NCI-H128 (cell line): ENCODE measurements at regions not wholly inside any gene's neighbourhood (a gene's known extent, or its start where the extent isn't known, plus 50 kb on each side); places are given as distances from the start of the nearest gene placed in this dataset.
"Not testable (repeated sequence)": the region's sequence is repeated elsewhere in the genome, so short reads cannot be mapped to it uniquely, and the experiment has no call there.

Source experiments
- DNase-seq: peaks from one replicate; lab custom pipeline; 2025; ENCODE audit not compliant: unreplicated experiment; lab: John Stamatoyannopoulos, UW

DNA sequence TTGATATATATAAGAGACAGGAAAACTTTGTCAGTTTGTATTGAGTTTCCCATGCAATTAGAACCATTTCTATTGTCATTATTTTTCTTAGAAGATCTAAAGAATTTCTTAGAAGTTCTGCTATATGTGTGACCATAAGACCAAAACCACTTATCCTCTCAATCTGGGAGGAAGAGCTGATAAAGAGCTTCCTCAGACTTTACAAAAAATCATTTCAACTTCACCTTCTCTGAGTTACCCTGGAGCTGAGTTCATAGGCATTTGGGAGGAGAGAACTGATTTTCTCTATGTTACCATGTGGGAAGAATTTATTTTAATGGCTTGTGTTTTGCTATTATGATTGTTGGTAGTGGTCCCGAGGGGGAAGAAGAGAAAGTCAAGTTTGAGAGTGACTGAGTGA is 329.3 kb downstream of the GPD2 start:
- DNase-seq: no peak

DNA sequence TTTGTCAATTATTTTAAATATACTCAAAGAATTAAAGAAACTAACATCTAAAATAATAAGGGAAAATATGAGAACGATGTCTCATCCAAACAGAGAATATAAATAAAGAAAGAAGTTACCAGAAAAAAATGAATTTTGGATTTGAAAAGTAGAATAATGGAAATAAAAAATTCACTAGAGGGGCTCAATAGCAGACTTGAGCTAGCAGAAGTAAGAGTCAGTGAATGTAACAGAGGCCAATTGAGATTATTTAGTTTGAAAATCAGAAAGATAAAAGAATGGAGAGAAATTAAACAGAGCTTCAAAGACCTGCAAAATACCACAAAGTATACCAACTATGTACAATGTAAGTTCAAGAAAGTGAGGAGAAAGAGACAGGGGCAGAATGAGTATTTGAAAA is 333.6 kb downstream of the GPD2 start:
- no peak for DNase-seq

DNA sequence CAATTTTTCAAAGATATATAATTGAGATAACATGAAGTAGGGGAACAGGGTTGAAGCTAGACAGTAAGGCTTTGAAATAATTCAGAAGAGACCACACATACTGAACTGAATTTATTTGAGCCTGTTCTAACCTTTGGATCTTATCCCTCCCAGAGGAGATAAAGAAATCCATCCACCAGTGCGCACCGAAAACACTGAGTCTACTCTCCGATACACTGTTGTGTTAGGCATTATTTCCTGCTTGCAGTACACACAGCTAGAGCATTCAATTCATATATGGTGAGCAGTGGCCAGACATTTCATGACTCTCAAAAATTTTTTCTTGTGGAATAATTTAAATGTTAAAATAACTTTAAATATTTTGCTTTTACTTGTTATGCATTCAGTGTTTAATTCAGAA is 342.7 kb downstream of the GPD2 start:
- no peak for DNase-seq

DNA sequence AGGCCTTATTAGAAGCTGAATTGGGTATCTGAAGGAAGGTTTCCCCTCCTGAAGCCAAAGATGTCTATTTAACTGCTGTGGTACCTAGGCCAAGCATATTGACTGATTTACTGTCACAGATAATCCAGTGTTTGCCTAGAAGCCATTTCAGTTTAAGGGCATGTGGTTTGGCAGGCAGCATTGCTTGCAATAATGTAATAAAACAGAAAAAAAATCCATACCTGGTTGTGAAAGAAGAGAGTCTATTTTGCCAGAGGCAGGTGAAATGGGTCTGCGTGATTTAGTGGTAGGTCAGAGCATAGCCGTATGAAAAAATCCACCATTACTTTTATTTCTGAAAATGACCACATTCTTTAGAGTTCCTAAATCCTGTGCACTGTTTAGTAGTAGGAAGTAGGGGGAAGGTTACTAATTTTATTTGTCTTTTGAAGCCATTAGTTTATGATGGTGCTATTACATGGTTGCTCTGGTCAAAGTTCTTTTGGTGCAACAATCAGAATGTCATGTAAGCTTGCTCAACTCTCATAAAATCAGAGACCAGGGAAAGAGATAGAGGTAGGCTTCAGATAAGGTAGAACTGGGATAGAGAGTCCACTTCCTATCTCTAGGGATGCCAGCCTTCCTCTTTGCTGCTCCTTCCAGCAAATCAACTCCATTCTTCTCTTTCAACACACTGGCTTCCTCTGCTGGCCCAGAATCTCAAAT is 343.4 kb downstream of the GPD2 start:
- no peak for DNase-seq

DNA sequence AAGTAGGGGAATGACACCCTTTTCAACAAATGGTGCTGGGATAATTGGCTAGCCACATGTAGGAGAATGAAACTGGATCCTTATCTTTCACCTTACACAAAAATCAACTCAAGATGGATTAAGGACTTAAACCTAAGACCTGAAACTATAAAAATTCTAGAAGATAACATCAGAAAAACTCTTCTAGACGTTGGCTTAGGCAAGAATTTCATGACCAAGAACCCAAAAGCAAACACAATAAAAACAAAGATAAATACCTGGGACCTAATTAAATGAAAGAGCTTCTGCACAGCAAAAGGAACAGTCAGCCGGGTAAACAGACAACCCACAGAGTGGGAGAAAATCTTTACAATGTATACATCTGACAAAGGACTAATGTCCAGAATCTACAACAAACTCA is 345.5 kb downstream of the GPD2 start:
- not testable (repeated sequence) for DNase-seq

DNA sequence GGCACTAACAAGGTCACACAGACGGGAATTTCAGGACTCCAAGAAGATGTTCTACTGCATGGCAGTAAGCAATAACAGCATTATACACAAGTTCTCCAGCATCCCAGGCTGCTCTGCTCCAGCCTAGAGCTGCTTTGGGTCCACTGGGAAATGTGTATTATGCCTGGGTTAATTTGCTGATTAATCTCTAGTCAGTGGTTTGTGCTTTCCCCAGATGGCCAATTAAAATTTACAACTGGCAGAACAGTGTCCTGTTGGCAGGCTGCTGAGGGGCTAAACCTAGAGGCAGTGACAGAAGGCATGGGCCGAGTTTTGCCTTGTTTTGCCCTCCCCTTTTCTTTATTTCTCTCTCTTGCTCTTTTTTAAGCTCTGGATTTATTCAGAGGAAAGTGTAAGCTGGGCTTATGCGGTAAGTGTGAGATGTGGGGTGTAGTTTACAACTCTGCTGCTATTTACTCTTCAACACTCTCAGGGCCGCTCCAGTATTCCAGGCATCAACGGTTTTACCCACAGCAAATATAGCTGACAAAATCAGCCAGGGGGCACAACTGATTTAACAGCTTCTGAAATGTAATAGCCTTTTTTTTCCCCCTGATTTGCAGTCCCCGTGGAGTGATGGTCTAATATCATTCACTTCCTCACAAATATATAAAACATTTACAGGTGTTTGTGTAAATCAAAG is 348.0 kb downstream of the GPD2 start:
- no peak for DNase-seq

DNA sequence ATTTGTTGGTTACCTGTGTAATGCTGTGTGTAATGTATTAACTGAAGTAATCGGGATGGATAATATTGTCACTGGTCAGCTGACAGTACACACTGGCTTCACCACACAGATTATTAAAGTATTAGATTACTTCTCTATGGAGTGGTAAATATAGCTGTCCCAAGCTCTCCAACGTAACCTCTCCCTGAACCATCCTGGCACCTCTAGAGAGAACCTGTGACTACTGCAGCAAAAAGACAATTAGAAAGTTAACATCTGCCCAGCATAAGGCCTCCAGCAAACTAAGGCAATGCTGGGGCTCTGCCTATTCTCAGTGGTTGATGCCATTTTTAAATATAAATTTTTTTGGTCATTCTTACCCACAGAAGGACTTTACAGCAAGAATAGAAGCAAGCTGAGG is 351.3 kb downstream of the GPD2 start:
- no peak for DNase-seq

DNA sequence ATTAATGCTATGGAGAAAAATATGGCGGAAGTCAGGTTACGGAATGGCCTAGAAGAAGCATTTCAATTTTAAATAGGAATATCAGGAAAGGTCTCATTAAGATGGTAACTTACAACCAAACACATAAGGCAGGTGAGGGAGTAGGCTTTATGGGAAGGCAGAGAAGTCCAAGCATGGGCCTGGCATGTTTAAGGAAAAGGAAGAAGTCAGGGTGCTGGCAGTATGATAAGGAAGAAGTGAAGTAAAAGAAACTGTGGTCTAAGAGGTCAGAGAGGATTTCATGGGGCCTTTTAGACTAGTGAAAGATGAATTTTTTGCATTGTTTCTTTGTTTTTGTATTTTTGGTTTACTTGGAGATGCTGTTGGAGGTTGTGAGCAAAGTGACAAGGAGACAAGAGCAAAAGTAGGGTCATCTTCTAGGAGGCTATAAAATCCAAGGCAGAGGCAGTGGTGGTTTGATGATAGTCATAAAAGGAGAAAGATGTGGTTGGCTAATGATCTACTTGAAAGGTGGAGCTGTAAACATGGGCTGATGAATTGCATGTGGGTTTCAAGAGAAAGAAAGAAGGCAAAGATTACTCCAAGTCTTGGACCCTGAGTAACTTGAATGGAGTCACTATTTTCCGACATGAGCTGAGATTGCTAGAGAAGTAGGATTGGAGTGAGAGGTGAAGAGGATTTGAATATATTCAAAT is 354.3 kb downstream of the GPD2 start:
- no peak for DNase-seq

DNA sequence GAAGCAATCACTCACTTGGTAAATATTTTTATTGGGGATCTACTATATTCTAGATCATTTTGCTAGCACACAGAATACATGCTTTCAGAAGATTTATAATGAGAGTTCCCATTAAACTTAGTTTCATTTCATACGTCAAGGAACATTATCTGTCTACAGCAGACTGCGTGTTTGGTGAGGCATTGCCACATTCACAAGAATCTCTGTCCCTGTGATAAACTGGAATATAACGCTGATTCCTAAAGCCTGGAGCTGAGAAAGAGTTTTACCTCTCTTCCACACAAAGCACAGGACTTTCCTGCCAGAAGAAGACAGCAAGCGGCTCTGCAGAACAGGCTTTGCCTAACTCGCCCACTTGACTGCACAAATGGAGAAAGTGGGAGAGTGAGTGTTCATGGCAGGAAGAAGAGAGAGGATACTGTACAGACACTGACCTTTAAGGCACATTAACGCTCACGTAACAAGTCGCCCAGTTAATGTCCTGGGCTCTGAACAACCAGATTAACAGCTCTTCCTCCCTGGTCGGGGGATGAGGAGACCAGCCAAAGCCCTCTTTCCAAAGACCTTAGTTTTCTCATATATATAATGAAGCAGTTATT is 356.2 kb downstream of the GPD2 start:
- no peak for DNase-seq

DNA sequence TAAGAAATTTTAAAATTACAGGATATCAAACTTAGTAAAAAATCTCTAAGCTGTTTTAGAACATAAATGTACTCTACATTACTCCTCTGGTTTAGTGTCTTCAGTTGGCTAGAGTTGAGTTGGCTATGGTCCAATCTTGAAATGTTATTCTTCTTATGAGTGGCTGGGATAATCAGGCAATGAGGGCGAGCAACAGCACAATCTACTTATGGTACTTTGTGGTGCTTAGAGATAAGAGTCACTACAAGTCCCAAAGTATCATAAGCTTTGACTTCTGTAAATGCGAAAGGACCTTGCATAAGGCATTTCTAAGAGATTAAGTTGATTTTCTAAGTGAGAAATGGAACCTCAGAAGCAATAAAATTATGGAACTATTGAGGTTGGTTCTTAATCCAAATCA is 361.7 kb downstream of the GPD2 start:
- no peak for DNase-seq

DNA sequence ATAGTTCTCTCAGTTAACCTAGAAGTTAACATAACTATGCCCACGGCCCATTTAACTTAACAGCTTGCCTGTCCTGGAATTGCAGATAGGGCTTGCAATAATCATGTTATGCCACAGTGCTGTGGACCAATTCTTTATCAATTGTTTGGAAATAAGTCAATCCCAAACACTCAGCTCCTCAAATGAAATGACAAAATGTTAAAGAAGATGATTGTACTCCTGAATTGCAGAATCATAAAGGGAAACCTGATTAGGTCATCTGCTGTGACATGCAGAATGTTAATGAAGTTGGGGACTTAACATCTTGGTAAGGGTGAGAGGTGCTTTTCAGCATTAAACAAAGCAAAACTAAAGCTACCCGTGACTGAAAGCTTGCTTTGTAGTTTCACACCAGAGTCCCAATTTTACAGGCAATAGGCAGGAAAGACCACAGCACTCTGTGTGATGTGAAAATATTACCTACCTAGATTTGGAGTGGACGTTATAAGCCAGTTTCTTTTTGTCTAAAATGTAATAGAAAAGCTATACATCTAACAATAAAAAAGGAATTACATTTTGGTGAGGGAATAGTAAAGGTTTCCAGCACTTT is 364.0 kb downstream of the GPD2 start:
- DNase-seq: no peak

DNA sequence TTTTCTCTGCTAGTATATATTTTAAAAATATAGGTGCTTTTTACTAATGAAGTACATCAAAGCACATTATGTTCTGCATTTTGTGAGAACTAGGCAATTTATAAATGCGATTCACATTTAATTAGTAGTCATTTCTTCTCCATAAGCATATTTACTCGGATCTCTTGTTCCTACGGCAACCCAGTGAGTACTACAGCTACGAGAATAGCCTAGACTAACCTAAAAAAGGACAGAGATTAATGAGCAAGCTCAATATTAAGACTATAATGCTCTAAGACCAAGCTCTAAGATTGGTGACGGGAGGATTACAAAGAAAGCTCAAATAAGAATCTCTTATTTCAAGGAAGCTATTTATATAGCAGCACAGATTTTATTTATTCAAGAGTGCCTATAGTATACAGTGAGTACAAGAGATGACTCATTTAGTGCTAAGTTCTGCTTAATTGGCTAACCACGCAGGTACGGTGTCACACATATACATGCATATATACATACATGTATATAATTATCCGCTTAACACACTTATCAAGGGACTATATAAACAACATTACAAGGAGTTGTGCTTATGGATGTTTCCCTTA is 364.7 kb downstream of the GPD2 start:
- no peak for DNase-seq

DNA sequence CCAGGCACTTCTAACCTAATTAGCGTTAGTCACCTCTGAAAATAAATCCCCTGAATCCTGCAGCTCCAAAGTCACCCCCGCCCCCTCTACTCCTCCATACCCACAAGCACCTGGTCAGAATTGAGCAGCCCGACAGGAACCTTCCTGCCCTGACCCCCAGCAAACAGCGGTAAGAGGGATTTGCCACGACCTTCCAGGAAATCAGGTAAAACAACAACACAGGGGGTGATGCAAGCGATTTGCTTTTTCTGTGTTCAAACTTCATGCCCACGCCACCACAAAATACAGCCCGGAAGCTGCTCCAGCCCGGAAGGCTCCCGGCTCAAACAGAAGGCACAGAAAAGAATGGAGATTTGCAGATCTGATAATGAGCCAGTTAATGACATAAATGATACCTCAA is 367.1 kb downstream of the GPD2 start:
- DNase-seq: no peak

DNA sequence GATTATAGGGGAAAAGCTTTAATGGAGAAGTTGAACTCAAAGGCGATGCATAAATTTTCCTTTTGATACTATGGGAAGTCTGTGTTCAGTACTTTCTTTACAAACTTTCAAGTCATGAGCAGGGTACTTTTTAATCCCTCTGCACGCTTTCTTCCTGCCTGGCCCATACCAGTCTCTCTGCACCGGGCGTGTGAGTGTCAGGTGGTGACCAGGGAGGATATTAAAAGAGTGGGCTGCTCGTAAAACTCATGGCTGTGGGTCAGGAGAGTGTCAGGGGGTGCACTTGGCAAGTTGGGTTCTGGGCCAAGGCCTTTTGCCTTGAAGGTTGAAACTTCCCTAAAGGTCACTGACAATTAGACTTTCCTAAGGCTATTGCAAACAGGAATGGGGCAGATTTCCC is 367.8 kb downstream of the GPD2 start:
- no peak for DNase-seq

DNA sequence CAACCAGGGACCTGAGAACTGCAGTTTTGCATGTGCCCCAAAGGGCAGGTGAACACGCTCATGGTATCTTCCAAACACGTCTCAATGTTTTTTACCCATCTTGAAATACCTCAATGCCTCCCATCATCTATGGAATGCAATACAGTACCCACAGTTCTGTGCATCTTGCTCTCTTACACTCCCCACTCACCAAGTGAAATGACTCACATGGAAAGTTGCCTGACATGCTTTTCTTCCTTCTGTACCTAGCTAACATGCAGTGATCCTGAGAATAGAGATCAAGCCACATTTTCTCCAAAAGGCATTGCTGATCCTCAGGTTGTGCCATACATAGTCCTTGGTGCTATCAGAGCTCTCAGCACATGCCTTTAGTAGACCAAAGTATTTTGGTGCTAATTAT is 373.9 kb downstream of the GPD2 start:
- DNase-seq: no peak

DNA sequence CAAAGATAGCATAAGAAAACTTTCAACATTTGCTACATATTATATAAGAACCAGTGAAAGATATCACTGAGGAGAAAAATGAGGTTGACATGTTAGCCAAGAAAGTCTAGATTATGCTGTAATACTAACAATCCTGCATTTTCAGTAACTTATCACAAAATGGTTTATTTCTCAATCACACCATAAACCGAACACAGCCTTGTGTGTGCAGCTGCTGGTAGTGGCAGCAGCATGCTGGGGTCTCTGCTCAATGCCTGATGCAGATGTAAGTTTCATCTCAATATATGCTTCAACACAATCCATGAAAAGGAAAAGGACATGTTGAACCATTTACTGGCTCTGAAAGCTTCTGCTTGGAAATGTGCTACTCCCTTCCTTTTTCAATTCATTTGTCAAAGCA is 376.3 kb downstream of the GPD2 start:
- no peak for DNase-seq

DNA sequence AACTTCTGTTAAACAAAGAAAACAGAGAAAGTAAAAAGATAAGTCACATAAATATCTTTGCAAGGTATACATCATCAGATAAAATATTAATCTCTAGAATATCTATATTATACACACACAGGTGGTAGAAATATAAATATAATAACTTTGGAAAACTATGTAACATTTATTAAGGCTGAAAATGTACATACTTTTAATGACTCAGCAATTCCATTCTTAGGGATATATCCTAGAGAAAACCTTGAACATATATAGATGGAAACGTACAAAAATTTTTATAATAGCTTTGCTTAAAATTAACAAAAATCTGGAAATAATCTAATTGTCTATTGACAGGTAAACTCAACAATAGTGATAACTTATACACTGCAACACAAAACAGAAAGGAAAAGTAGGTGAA is 381.3 kb downstream of the GPD2 start:
- no peak for DNase-seq

DNA sequence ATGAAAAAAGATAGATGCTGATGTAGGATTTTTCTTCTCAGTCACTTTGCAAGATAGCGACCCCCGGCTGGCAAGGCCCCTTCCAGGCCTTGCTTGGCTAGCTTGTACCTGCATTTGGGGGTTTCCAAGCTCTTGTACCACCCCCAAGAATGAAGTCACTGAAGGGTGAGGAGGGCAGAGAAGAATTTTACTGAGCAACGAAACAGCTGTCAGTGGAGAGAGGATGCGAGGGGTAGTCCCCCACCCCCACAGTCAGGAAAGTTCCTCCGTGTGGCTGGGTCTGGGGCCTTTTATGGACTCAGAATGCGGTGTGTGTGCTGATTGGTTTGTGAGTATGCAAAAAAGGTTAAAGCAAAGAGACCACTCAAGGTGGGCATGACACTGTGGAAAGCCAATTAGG is 382.0 kb downstream of the GPD2 start:
- DNase-seq: no peak

DNA sequence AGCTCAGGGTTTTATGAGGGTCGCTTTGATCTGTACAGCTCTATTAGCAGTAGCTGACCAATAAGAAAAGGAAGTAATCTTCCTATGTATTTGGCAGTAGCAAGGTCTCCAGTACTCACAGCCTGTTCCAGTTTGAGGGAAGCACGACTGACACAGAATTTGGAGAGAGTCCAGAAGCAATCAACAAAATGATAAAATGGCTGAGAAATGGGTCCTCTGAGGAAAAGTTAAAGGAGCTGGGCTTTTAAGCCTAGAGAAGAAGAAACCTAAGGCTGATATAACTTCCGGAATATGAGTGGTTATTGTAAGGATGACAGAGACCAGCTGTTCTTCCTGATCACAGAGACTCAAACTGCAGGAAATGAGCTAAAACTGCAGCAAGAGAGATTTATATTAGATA is 382.8 kb downstream of the GPD2 start:
- DNase-seq: no peak

DNA sequence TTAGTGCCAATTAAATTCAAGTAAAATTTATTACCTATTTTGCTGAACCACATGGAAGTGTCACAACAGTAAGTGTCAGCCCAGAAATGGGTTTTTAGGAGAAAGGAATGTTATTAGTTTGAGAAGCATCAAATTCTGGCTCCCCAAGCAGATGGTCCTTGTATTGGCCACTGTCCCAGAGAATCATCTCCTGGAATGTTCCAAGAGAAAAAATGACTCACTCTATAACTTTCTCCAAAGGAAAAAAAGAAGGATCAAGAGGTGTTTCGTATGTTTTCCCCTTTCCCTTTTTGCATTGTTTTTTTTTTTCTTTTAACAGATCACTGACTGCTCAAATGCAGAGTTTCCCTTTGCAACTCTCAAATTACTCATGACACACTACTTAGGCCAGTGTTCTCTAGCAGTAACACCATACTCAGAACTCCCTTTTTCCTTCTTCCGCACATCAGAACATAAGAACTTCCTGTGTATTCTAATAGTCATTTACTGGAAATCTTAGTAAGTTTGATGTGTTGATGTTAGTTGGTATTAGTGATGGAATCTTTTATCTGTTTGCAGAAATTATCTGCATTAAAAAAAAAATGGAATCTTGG is 390.3 kb downstream of the GPD2 start:
- DNase-seq: no peak

DNA sequence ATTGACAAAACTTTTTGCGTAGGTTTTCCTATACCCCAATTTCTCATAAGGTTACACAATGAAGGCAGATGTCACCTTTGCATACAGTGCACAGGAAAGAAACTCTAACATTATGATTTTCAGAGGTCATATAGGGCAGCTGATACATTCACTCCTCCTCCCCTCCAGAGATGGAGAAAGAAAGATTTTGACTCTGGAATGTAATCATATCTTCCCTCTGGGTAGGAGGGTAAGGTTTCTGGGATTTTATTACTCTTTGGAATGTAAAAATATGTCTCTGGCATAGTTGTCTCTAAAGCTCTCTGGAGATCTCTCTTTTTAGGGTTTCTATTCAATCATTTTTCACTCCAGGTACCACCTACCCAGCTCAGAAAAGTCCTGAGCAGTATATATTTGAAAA is 398.3 kb downstream of the GPD2 start:
- DNase-seq: no peak
